ENCODE measurements at regions not wholly inside any gene's neighbourhood (a gene's known extent, or its start where the extent isn't known, plus 50 kb on each side); places are given as distances from the start of the nearest gene placed in this dataset.

GRCh38 chr9:95777136-95777535 is 98.4 kb upstream of the ERCC6L2 start:
- Histone ChIP-seq H3K9me2 (replicated peaks; ENCODE audit: insufficient read depth, low read length) (no peaks in the 10 kb centered on the region), H2AFZ (ENCODE audit: low read length) (no peak overlapping the region), H3K4me2 (ENCODE audit: low read depth, low read length) (no peak overlapping the region), H3F3A (ENCODE audit: insufficient read depth, low read length) (no peaks in the 10 kb centered on the region), H3K9me3 (replicated peaks; ENCODE audit: insufficient read depth, low read length) (no peaks in the 10 kb centered on the region), H3K27ac (ENCODE audit: low read length) (no peak overlapping the region), H3K4me1 (ENCODE audit: low read length) (no peaks in the 10 kb centered on the region), H3K79me2 (ENCODE audit: low read length) (no peaks in the 10 kb centered on the region), H3K27me3 (replicated peaks; ENCODE audit: insufficient read depth, low read length) (no peaks in the 10 kb centered on the region), H4K20me1 (ENCODE audit: insufficient read depth, low read length) (no peaks in the 10 kb centered on the region), H3K9ac (ENCODE audit: low read length) (no peak overlapping the region), H3K36me3 (replicated peaks; ENCODE audit: insufficient read depth, low read length) (no peaks in the 10 kb centered on the region), H3K4me3 (ENCODE audit: low read length) (no peak overlapping the region)
- no peak for TF ChIP-seq EZH2phosphoT487 (IDR thresholded peaks at IDR 0.05; ENCODE audit: low read length)
- TF ChIP-seq CTCF (IDR thresholded peaks at IDR 0.05; ENCODE audit: low read length), result no peak
- no peak for TF ChIP-seq EZH2 (optimal IDR thresholded peaks at IDR 0.05; ENCODE audit: low read depth, low read length)
- no peak for DNase-seq

GRCh38 chr9:95776176-95776575 is 99.3 kb upstream of the ERCC6L2 start:
- Histone ChIP-seq H3K4me2 (ENCODE audit: low read depth, low read length) (no peak overlapping the region), H3K9me2 (replicated peaks; ENCODE audit: insufficient read depth, low read length) (no peaks in the 10 kb centered on the region)

GRCh38 chr9:95775191-95775590 is 100.3 kb upstream of the ERCC6L2 start:
- no peak overlapping the region for H3K9ac ChIP-seq (ENCODE audit: low read length)
- H3K36me3 ChIP-seq (replicated peaks; ENCODE audit: insufficient read depth, low read length), result no peaks in the 10 kb centered on the region
- H3K4me3 ChIP-seq (ENCODE audit: low read length), result no peak overlapping the region
- no peaks in the 10 kb centered on the region for H4K20me1 ChIP-seq (ENCODE audit: insufficient read depth, low read length)
- H3K27me3 ChIP-seq (replicated peaks; ENCODE audit: insufficient read depth, low read length), result no peaks in the 10 kb centered on the region
- no peak overlapping the region for H3K4me2 ChIP-seq (ENCODE audit: low read depth, low read length)
- H3F3A ChIP-seq (ENCODE audit: insufficient read depth, low read length), result no peaks in the 10 kb centered on the region
- TF ChIP-seq EZH2phosphoT487 (IDR thresholded peaks at IDR 0.05; ENCODE audit: low read length) (no peak), CTCF (IDR thresholded peaks at IDR 0.05; ENCODE audit: low read length) (no peak), EZH2 (optimal IDR thresholded peaks at IDR 0.05; ENCODE audit: low read depth, low read length) (no peak)
- no peak for DNase-seq
- H3K9me3 ChIP-seq (replicated peaks; ENCODE audit: insufficient read depth, low read length), result no peaks in the 10 kb centered on the region
- no peak overlapping the region for H2AFZ ChIP-seq (ENCODE audit: low read length)
- no peaks in the 10 kb centered on the region for H3K79me2 ChIP-seq (ENCODE audit: low read length)
- no peaks in the 10 kb centered on the region for H3K9me2 ChIP-seq (replicated peaks; ENCODE audit: insufficient read depth, low read length)
- no peaks in the 10 kb centered on the region for H3K4me1 ChIP-seq (ENCODE audit: low read length)
- no peak overlapping the region for H3K27ac ChIP-seq (ENCODE audit: low read length)

More at GRCh38 chr9:95776176-95776575, 99.3 kb upstream of the ERCC6L2 start:
- TF ChIP-seq CTCF (IDR thresholded peaks at IDR 0.05; ENCODE audit: low read length) (no peak), EZH2 (optimal IDR thresholded peaks at IDR 0.05; ENCODE audit: low read depth, low read length) (no peak), EZH2phosphoT487 (IDR thresholded peaks at IDR 0.05; ENCODE audit: low read length) (no peak)
- Histone ChIP-seq H3K27me3 (replicated peaks; ENCODE audit: insufficient read depth, low read length) (no peaks in the 10 kb centered on the region), H3K79me2 (ENCODE audit: low read length) (no peaks in the 10 kb centered on the region), H3K9ac (ENCODE audit: low read length) (no peak overlapping the region), H3K27ac (ENCODE audit: low read length) (no peak overlapping the region), H4K20me1 (ENCODE audit: insufficient read depth, low read length) (no peaks in the 10 kb centered on the region), H3K4me3 (ENCODE audit: low read length) (no peak overlapping the region), H3K4me1 (ENCODE audit: low read length) (no peaks in the 10 kb centered on the region), H3K9me3 (replicated peaks; ENCODE audit: insufficient read depth, low read length) (no peaks in the 10 kb centered on the region), H2AFZ (ENCODE audit: low read length) (no peak overlapping the region), H3F3A (ENCODE audit: insufficient read depth, low read length) (no peaks in the 10 kb centered on the region), H3K36me3 (replicated peaks; ENCODE audit: insufficient read depth, low read length) (no peaks in the 10 kb centered on the region)
- no peak for DNase-seq

Measured in MM.1S (cell line).